GM19438 (cell line): ENCODE measurements at regions not wholly inside any gene's neighbourhood (a gene's known extent, or its start where the extent isn't known, plus 50 kb on each side); places are given as distances from the start of the nearest gene placed in this dataset.
"Not testable (repeated sequence)": the region's sequence is repeated elsewhere in the genome, so short reads cannot be mapped to it uniquely, and the experiment has no call there.

ENCODE experiments used
- ATAC-seq: cut with Tn5 transposase; IDR thresholded peaks from one replicate; pipeline ENCODE4 v1.9.1; 2021; ENCODE audit warnings: low read depth; ENCODE audit not compliant: unreplicated experiment

GRCh38 chr2:89246027-89246426, 554.6 kb downstream of the RPIA start:
- not testable (repeated sequence) for ATAC-seq

- ATAC-seq, result not testable (repeated sequence)
Observed at GRCh38 chr2:89246620-89247019, 555.1 kb downstream of the RPIA start.

GRCh38 chr2:89255013-89255412, 563.5 kb downstream of the RPIA start:
- ATAC-seq, result not testable (repeated sequence)

- not testable (repeated sequence) for ATAC-seq
Observed at GRCh38 chr2:89273443-89273842, 582.0 kb downstream of the RPIA start.

GRCh38 chr2:89280536-89280935, 589.1 kb downstream of the RPIA start:
- ATAC-seq, result not testable (repeated sequence)

- not testable (repeated sequence) for ATAC-seq
Observed at GRCh38 chr2:89286448-89287080, 595.1 kb downstream of the RPIA start.

- ATAC-seq, result not testable (repeated sequence)
Observed at GRCh38 chr2:89287084-89287483, 595.6 kb downstream of the RPIA start.

GRCh38 chr2:89291717-89292298, 600.3 kb downstream of the RPIA start:
- ATAC-seq, result not testable (repeated sequence)

GRCh38 chr2:89293399-89293798, 601.9 kb downstream of the RPIA start:
- ATAC-seq, result not testable (repeated sequence)

- ATAC-seq, result not testable (repeated sequence)
Observed at GRCh38 chr2:89294335-89294734, 602.9 kb downstream of the RPIA start.

GRCh38 chr2:89296820-89297398, 605.4 kb downstream of the RPIA start:
- ATAC-seq, result not testable (repeated sequence)

- peak; percentile 65 for ATAC-seq
Observed at GRCh38 chr2:89299196-89299595, 607.7 kb downstream of the RPIA start.

GRCh38 chr2:89305623-89306022, 614.1 kb downstream of the RPIA start:
- not testable (repeated sequence) for ATAC-seq

- ATAC-seq, result not testable (repeated sequence)
Observed at GRCh38 chr2:89306869-89307637, 615.6 kb downstream of the RPIA start.

- not testable (repeated sequence) for ATAC-seq
Observed at GRCh38 chr2:89318990-89319389, 627.5 kb downstream of the RPIA start.

GRCh38 chr2:89325894-89326293, 634.4 kb downstream of the RPIA start:
- not testable (repeated sequence) for ATAC-seq

GRCh38 chr2:89326455-89326854, 635.0 kb downstream of the RPIA start:
- ATAC-seq, result not testable (repeated sequence)

GRCh38 chr2:89328790-89329189, 637.3 kb downstream of the RPIA start:
- ATAC-seq, result not testable (repeated sequence)
